Stimulated activated naive B cell treated with anti-CD40 and anti-IgM and Interleukin-4, amounts not matched to agents 10 μg/mL and 1 μg/mL and 100 μg/mL, for 72 hours (primary cell): ENCODE measurements at regions not wholly inside any gene's neighbourhood (a gene's known extent, or its start where the extent isn't known, plus 50 kb on each side); places are given as distances from the start of the nearest gene placed in this dataset.

Source experiments
- ATAC-seq, 2 donors: fragments of 150-1000 bp; cut with Tn5 transposase; replicated peaks; 2 replicates each; pipeline ENCODE4 v1.10.0; 2021; ENCODE audit warnings: moderate library complexity in 1 of 2
- DNase-seq: peaks from one replicate; pipeline ENCODE4 v3.0.0; 2021
- H3K27ac Mint-ChIP-seq: one replicate; pipeline ENCODE4 v1.8.0; 2022; ENCODE audit warnings: mild to moderate bottlenecking, mixed read lengths
- H3K27me3 Mint-ChIP-seq, 2 donors: one replicate each; pipeline ENCODE4 v1.8.0; 2022; ENCODE audit warnings: mixed read lengths in 2 of 2
- H3K36me3 Mint-ChIP-seq, 2 donors: one replicate each; pipeline ENCODE4 v1.8.0; 2022; ENCODE audit warnings: mixed read lengths in 2 of 2, mild to moderate bottlenecking in 1 of 2
- H3K4me1 Mint-ChIP-seq, 2 donors: one replicate each; pipeline ENCODE4 v1.8.0; 2022; ENCODE audit warnings: mixed read lengths in 2 of 2, mild to moderate bottlenecking in 1 of 2
- H3K4me3 Mint-ChIP-seq, 2 donors: one replicate each; pipeline ENCODE4 v1.8.0; 2022; ENCODE audit warnings: mild to moderate bottlenecking in 2 of 2, mixed read lengths in 2 of 2, moderate library complexity in 1 of 2
- H3K9me3 Mint-ChIP-seq, 2 donors: one replicate each; pipeline ENCODE4 v1.8.0; 2022; ENCODE audit warnings: mixed read lengths in 2 of 2, mild to moderate bottlenecking in 1 of 2

GRCh38 chr6:66489269-66489987 is 782.4 kb upstream of the EYS start:
- H3K4me3 Mint-ChIP-seq: no peak overlapping the region
- peaks cover 0 to 4% of the 10 kb centered on the region in 2 donors for H3K9me3 Mint-ChIP-seq
- no peaks in the 10 kb centered on the region for H3K4me1 Mint-ChIP-seq
- no peak for DNase-seq
- H3K27ac Mint-ChIP-seq: no peak overlapping the region
- H3K36me3 Mint-ChIP-seq: no peaks in the 10 kb centered on the region
- no peak for ATAC-seq
- no peaks in the 10 kb centered on the region for H3K27me3 Mint-ChIP-seq

DNA sequence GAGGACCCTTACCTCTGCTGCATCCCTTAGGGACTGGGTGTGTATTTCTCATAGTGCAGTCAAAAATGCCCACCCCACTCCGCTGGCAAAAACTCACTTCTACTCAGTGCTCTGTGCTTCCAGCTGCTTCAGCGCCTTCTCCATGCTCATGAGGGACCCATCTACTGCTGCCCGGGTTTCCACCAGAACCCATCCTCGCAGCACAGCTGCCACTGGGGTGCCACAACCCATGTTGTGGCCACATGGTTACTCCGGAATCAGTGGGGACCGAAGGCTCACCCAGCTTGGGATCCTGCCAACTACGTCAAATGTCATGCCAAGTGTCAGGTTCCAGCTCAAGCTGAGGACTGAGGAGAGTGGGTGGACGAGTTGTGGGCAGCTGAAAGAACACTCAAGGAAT is 774.2 kb upstream of the EYS start:
- no peaks in the 10 kb centered on the region for H3K27me3 Mint-ChIP-seq

DNA sequence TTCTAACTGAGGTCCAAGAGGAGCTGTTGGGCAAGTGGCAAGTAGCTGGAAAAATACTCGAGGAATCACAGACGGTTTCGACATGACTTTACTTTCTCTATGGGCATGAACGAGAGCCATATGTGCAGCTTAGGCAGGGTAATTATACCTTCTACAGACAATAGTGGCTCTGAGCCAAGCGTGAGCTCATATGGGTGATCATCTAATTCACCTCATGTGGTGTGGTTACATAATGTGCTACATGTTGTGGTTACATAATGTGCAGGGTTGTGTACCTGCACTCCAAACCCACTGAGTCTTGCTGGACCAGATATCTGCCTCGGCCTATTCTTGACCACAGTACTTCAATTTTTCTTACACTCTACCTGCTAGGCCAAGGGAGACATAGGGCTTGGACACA is 771.7 kb upstream of the EYS start:
- Mint-ChIP-seq H3K36me3 (no peaks in the 10 kb centered on the region), H3K4me3 (no peak overlapping the region), H3K4me1 (no peaks in the 10 kb centered on the region), H3K27ac (no peak overlapping the region), H3K9me3 (peaks cover 2 to 4% of the 10 kb centered on the region in 2 donors), H3K27me3 (no peaks in the 10 kb centered on the region)
- ATAC-seq (no peak), DNase-seq (no peak)

More for the DNA sequence above, 774.2 kb upstream of the EYS start:
- no peak for DNase-seq
- no peaks in the 10 kb centered on the region for H3K4me1 Mint-ChIP-seq
- H3K4me3 Mint-ChIP-seq: no peak overlapping the region
- no peak for ATAC-seq
- no peak overlapping the region for H3K27ac Mint-ChIP-seq
- no peaks in the 10 kb centered on the region for H3K36me3 Mint-ChIP-seq
- H3K9me3 Mint-ChIP-seq: peaks cover 0 to 4% of the 10 kb centered on the region in 2 donors

GRCh38 chr6:66435321-66435720 is 728.3 kb upstream of the EYS start:
- DNase-seq (no peak), ATAC-seq (no peak)
- Mint-ChIP-seq H3K4me3 (no peak overlapping the region), H3K27ac (no peak overlapping the region), H3K27me3 (no peaks in the 10 kb centered on the region), H3K9me3 (peaks cover 0 to 5% of the 10 kb centered on the region in 2 donors), H3K36me3 (no peaks in the 10 kb centered on the region), H3K4me1 (no peaks in the 10 kb centered on the region)

- peaks cover 0 to 8% of the 10 kb centered on the region in 2 donors for H3K9me3 Mint-ChIP-seq
- DNase-seq (no peak), ATAC-seq (no peak)
- H3K36me3 Mint-ChIP-seq: no peaks in the 10 kb centered on the region
- no peaks in the 10 kb centered on the region for H3K4me1 Mint-ChIP-seq
- no peak overlapping the region for H3K27ac Mint-ChIP-seq
- no peaks in the 10 kb centered on the region for H3K27me3 Mint-ChIP-seq
- no peak overlapping the region for H3K4me3 Mint-ChIP-seq
Observed at GRCh38 chr6:66429210-66429609, 722.2 kb upstream of the EYS start.

DNA sequence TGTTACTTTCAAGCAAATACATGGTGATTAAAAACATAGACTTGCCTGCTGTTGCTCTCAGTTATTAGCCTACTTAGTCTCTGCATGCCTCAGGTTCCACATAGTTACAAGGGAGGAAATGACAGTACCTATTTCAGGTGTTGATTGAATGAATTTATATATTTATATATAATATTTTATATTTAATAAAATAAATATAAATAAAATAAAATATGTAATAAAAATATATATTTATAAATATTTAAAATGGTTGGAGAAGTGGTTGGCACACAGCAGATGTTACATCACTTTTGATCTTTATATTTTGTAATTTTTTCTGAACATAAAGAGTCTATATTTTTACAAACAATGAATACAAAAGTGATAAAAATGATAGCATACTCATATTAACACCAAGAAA is 716.0 kb upstream of the EYS start:
- Mint-ChIP-seq H3K27ac (no peak overlapping the region), H3K36me3 (no peaks in the 10 kb centered on the region), H3K27me3 (no peaks in the 10 kb centered on the region), H3K9me3 (peaks cover 0 to 8% of the 10 kb centered on the region in 2 donors), H3K4me3 (no peak overlapping the region), H3K4me1 (no peaks in the 10 kb centered on the region)
- no peak for ATAC-seq
- DNase-seq: no peak

DNA sequence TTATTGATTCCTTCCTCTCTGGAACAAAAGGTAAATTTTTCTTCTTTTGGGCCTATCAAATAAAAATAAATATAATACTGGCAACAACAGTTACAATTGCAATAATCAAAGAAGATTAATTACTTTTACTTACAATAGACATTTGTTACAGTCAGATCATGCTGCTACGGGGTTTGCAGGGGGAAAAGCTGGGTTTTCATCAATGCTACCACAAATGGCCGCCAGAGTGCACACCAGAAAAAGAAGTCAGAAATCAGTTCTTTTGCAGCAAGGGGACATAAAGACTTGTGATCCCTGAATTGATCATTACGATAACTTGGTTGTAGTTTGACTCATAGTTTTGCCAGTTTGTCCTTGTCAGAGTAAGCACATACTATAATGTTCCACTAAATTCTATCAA is 714.5 kb upstream of the EYS start:
- Mint-ChIP-seq H3K27ac (no peak overlapping the region), H3K27me3 (no peaks in the 10 kb centered on the region), H3K9me3 (peaks cover 0 to 6% of the 10 kb centered on the region in 2 donors), H3K36me3 (no peaks in the 10 kb centered on the region), H3K4me3 (no peak overlapping the region), H3K4me1 (no peaks in the 10 kb centered on the region)
- no peak for ATAC-seq
- DNase-seq: no peak

- no peaks in the 10 kb centered on the region for H3K27me3 Mint-ChIP-seq
- no peak overlapping the region for H3K4me3 Mint-ChIP-seq
- no peaks in the 10 kb centered on the region for H3K4me1 Mint-ChIP-seq
- no peaks in the 10 kb centered on the region for H3K9me3 Mint-ChIP-seq
- DNase-seq (no peak), ATAC-seq (no peak)
- H3K36me3 Mint-ChIP-seq: no peaks in the 10 kb centered on the region
- H3K27ac Mint-ChIP-seq: no peak overlapping the region
Observed at GRCh38 chr6:66418906-66419305, 711.9 kb upstream of the EYS start.

DNA sequence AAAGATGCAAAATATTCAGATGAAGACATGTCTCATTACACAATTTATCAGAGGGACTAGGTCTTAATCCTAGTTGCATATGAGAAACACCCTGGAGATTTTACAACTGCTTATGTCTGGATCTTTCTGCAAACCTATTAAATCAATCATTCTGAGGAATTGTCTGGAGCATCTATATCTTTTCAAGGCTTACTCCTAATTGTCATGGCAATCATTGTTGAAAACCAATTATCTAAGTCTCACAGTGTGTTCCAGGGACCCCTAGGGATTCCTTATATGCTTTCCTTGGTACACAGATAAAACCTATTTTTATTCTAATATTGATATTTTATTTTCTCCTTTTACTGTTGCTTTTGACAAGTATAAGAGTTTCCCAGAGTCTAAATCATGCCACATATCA is 696.9 kb upstream of the EYS start:
- no peaks in the 10 kb centered on the region for H3K27me3 Mint-ChIP-seq
- no peaks in the 10 kb centered on the region for H3K9me3 Mint-ChIP-seq
- H3K36me3 Mint-ChIP-seq: no peaks in the 10 kb centered on the region
- no peak overlapping the region for H3K4me3 Mint-ChIP-seq
- H3K4me1 Mint-ChIP-seq: no peaks in the 10 kb centered on the region
- H3K27ac Mint-ChIP-seq: no peak overlapping the region
- no peak for ATAC-seq
- no peak for DNase-seq

DNA sequence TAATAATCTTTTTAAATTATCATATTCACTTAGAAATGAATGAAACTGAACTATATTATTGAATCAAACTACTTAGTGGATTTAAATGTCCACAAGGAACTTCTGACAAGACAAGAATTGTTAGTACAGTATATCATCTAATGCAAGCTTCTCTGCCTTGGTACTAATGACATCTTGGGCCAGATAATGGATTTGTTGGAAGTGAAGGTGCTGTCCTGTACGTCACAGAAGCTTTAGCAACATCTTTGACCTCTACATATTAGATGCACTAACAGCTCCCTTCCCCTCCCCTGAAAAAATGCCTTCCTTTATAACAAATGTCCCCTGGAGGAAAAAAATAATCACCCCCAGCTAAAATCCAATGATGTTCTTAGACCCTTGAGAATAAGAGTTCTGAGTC is 695.8 kb upstream of the EYS start:
- H3K27ac Mint-ChIP-seq: no peak overlapping the region
- no peaks in the 10 kb centered on the region for H3K36me3 Mint-ChIP-seq
- H3K4me3 Mint-ChIP-seq: no peak overlapping the region
- DNase-seq (no peak), ATAC-seq (no peak)
- no peaks in the 10 kb centered on the region for H3K4me1 Mint-ChIP-seq
- H3K27me3 Mint-ChIP-seq: no peaks in the 10 kb centered on the region
- H3K9me3 Mint-ChIP-seq: no peaks in the 10 kb centered on the region

DNA sequence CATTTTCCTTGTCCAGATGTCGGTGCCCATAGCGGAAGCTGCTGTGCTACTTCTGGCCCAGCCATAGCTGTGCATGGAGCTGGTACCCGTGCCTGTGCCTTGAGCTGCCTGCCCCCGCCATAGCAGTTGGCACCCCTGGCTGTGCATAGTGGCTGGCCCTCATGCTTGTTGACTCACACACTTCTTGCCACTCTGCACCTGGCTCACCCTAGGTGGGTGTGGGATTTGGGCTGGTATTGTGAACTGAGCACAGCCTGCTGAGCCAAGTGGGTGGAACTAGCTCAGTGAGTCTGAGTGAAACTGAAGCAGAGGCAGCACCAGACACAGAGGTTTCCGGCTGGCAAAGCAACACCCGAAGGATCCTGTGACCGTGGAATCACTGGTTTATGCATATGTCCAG is 689.5 kb upstream of the EYS start:
- no peak overlapping the region for H3K4me3 Mint-ChIP-seq
- ATAC-seq: no peak
- H3K9me3 Mint-ChIP-seq: peaks cover 0 to 5% of the 10 kb centered on the region in 2 donors
- H3K27me3 Mint-ChIP-seq: no peaks in the 10 kb centered on the region
- no peaks in the 10 kb centered on the region for H3K4me1 Mint-ChIP-seq
- H3K36me3 Mint-ChIP-seq: no peaks in the 10 kb centered on the region
- H3K27ac Mint-ChIP-seq: no peak overlapping the region
- DNase-seq: no peak

DNA sequence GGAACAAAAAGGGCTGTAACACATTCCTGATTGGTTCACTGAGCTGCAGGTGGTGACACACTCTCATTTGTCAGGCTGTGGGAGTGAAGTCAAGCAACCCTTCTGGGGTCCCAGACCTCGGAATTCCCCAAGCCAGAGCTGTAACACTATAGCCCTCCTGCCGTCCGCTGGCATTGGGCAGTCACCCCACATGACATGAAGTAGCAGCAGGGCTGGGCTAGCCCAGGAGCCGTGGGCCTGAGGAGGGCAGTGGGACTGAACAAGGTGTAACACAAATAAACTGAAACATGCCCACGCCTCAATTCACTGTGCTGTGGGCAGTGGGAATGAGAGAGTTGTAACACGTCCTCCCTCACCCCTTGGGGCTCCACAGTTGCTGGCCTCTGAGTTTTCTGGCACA is 689.1 kb upstream of the EYS start:
- Mint-ChIP-seq H3K27ac (no peak overlapping the region), H3K36me3 (no peaks in the 10 kb centered on the region), H3K9me3 (peaks cover 0 to 5% of the 10 kb centered on the region in 2 donors), H3K4me1 (no peaks in the 10 kb centered on the region), H3K27me3 (no peaks in the 10 kb centered on the region), H3K4me3 (no peak overlapping the region)
- DNase-seq (no peak), ATAC-seq (no peak)

GRCh38 chr6:66390393-66390792 is 683.4 kb upstream of the EYS start:
- no peak overlapping the region for H3K27ac Mint-ChIP-seq
- no peak for ATAC-seq
- H3K36me3 Mint-ChIP-seq: no peaks in the 10 kb centered on the region
- no peak for DNase-seq
- no peaks in the 10 kb centered on the region for H3K27me3 Mint-ChIP-seq
- H3K9me3 Mint-ChIP-seq: peaks cover 0 to 4% of the 10 kb centered on the region in 2 donors
- H3K4me1 Mint-ChIP-seq: no peaks in the 10 kb centered on the region
- no peak overlapping the region for H3K4me3 Mint-ChIP-seq

DNA sequence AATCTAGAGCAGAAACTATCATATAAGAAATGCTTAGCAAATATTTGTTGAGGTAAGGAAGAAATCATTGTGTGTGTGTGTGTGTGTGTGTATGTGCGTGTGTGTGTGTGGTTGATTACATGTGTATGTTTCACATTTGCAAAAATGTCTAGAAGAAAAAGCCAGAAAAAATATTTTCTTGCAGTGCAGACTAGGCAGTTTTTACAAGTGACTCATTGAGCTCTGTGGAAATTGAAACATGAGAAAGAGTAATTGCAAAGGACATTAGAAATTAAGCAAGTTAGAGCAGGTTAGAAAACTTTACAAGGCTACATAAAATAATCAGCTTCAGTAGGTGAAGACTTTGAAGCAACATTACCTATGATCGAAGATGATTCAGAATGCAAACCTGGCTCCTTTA is 669.0 kb upstream of the EYS start:
- Mint-ChIP-seq H3K4me3 (no peak overlapping the region), H3K36me3 (no peaks in the 10 kb centered on the region), H3K27me3 (no peaks in the 10 kb centered on the region), H3K4me1 (no peaks in the 10 kb centered on the region), H3K9me3 (peaks cover 0 to 4% of the 10 kb centered on the region in 2 donors), H3K27ac (no peak overlapping the region)
- ATAC-seq: no peak
- no peak for DNase-seq

DNA sequence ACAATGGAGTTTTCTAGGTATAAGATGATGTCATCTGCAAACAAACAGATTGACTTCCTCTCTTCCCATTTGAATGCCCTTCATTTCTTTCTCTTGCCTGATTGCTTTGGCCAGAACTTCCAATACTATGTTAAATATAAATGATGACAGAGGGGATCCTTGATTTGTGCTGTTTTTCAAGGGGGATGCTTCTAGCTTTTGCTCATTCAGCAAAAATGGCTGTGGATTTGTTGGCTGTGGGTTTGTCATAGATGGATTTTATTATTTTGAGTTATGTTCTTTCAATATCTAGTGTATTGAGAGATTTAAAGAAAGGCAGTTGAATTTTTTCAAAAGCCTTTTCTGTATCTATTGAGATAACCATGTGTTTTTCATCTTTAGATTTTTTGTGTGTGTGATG is 662.4 kb upstream of the EYS start:
- no peak overlapping the region for H3K27ac Mint-ChIP-seq
- H3K4me1 Mint-ChIP-seq: no peaks in the 10 kb centered on the region
- ATAC-seq (no peak), DNase-seq (no peak)
- H3K9me3 Mint-ChIP-seq: peaks cover 0 to 7% of the 10 kb centered on the region in 2 donors
- H3K4me3 Mint-ChIP-seq: no peak overlapping the region
- H3K36me3 Mint-ChIP-seq: no peaks in the 10 kb centered on the region
- H3K27me3 Mint-ChIP-seq: no peaks in the 10 kb centered on the region

- no peaks in the 10 kb centered on the region for H3K27me3 Mint-ChIP-seq
Observed at GRCh38 chr6:66362888-66363287, 655.9 kb upstream of the EYS start.

More at GRCh38 chr6:66362888-66363287, 655.9 kb upstream of the EYS start:
- no peaks in the 10 kb centered on the region for H3K36me3 Mint-ChIP-seq
- no peak overlapping the region for H3K4me3 Mint-ChIP-seq
- DNase-seq: no peak
- no peak overlapping the region for H3K27ac Mint-ChIP-seq
- peaks cover 0 to 2% of the 10 kb centered on the region in 2 donors for H3K9me3 Mint-ChIP-seq
- ATAC-seq: no peak
- no peaks in the 10 kb centered on the region for H3K4me1 Mint-ChIP-seq
